ENCODE measurements at regions not wholly inside any gene's neighbourhood (a gene's known extent, or its start where the extent isn't known, plus 50 kb on each side); places are given as distances from the start of the nearest gene placed in this dataset.

- TF ChIP-seq GATA2 (IDR thresholded peaks at IDR 0.05; ENCODE audit: low read depth, low read length) (no peak), GATA3 (IDR thresholded peaks at IDR 0.05; ENCODE audit: low read depth, low read length) (no peak)
Observed at GRCh38 chr4:175419236-175419718, 392.8 kb downstream of the GPM6A start.
